ENCODE measurements at regions not wholly inside any gene's neighbourhood (a gene's known extent, or its start where the extent isn't known, plus 50 kb on each side); places are given as distances from the start of the nearest gene placed in this dataset.

GRCh38 chr6:115634887-115635286 lies 425.8 kb downstream of the FRK start:
- H3K4me1 ChIP-seq (ENCODE audit: insufficient read depth, low read length): no peaks in the 10 kb centered on the region
- H3K27me3 ChIP-seq (ENCODE audit: insufficient read depth, low read length): no peaks in the 10 kb centered on the region
- no peak overlapping the region for H3K27ac ChIP-seq (ENCODE audit: low read depth, low read length)
- no peak overlapping the region for H3K9ac ChIP-seq (ENCODE audit: low read length)
- no peak for TF ChIP-seq CTCF (IDR thresholded peaks at IDR 0.05; ENCODE audit: insufficient read depth, low read depth, low read length)
- TF ChIP-seq EZH2 (IDR thresholded peaks at IDR 0.05; ENCODE audit: insufficient read depth, low read length): no peak
- no peaks in the 10 kb centered on the region for H3K9me3 Mint-ChIP-seq (ENCODE audit: unreplicated experiment)
- no peak for FAIRE-seq
- H2AFZ ChIP-seq (ENCODE audit: low read depth, low read length): no peak overlapping the region
- H3K4me2 ChIP-seq (ENCODE audit: low read length): no peak overlapping the region
- H3K4me1 Mint-ChIP-seq (ENCODE audit: low read depth, unreplicated experiment): no peaks in the 10 kb centered on the region
- H3K27ac Mint-ChIP-seq (ENCODE audit: unreplicated experiment): no peak overlapping the region
- H4K20me1 ChIP-seq (ENCODE audit: insufficient read depth, low read length): no peaks in the 10 kb centered on the region
- DNase-seq (ENCODE audit: low read depth): no peak
- no peaks in the 10 kb centered on the region for H3K27me3 Mint-ChIP-seq (ENCODE audit: low read depth, unreplicated experiment)
- H3K4me3 Mint-ChIP-seq (ENCODE audit: unreplicated experiment): no peak overlapping the region
- no peaks in the 10 kb centered on the region for H3K36me3 ChIP-seq (ENCODE audit: insufficient read depth, low read length)
- H3K9me3 ChIP-seq (ENCODE audit: insufficient read depth, low read depth, low read length): no peaks in the 10 kb centered on the region
- H3K36me3 Mint-ChIP-seq (ENCODE audit: low read depth, unreplicated experiment): no peaks in the 10 kb centered on the region
- H3K4me3 ChIP-seq (ENCODE audit: insufficient read depth, low read depth, low read length): no peak overlapping the region
- H3K79me2 ChIP-seq (ENCODE audit: insufficient read depth, low read length): no peaks in the 10 kb centered on the region

GRCh38 chr6:115634131-115634530 lies 426.6 kb downstream of the FRK start:
- Mint-ChIP-seq H3K36me3 (ENCODE audit: low read depth, unreplicated experiment) (no peaks in the 10 kb centered on the region), H3K9me3 (ENCODE audit: unreplicated experiment) (no peaks in the 10 kb centered on the region), H3K4me1 (ENCODE audit: low read depth, unreplicated experiment) (no peaks in the 10 kb centered on the region), H3K4me3 (ENCODE audit: unreplicated experiment) (no peak overlapping the region), H3K27me3 (ENCODE audit: low read depth, unreplicated experiment) (no peaks in the 10 kb centered on the region), H3K27ac (ENCODE audit: unreplicated experiment) (no peak overlapping the region)
- Histone ChIP-seq H3K4me1 (ENCODE audit: insufficient read depth, low read length) (no peaks in the 10 kb centered on the region), H3K27ac (ENCODE audit: low read depth, low read length) (no peak overlapping the region), H3K4me3 (ENCODE audit: insufficient read depth, low read depth, low read length) (no peak overlapping the region), H3K79me2 (ENCODE audit: insufficient read depth, low read length) (no peaks in the 10 kb centered on the region), H3K4me2 (ENCODE audit: low read length) (no peak overlapping the region), H3K36me3 (ENCODE audit: insufficient read depth, low read length) (no peaks in the 10 kb centered on the region), H4K20me1 (ENCODE audit: insufficient read depth, low read length) (no peaks in the 10 kb centered on the region), H3K9me3 (ENCODE audit: insufficient read depth, low read depth, low read length) (no peaks in the 10 kb centered on the region), H3K9ac (ENCODE audit: low read length) (no peak overlapping the region), H3K27me3 (ENCODE audit: insufficient read depth, low read length) (no peaks in the 10 kb centered on the region), H2AFZ (ENCODE audit: low read depth, low read length) (no peak overlapping the region)
- FAIRE-seq (no peak), DNase-seq (ENCODE audit: low read depth) (no peak)
- TF ChIP-seq CTCF (IDR thresholded peaks at IDR 0.05; ENCODE audit: insufficient read depth, low read depth, low read length): no peak
- no peak for TF ChIP-seq EZH2 (IDR thresholded peaks at IDR 0.05; ENCODE audit: insufficient read depth, low read length)

GRCh38 chr6:115631028-115631427 lies 429.7 kb downstream of the FRK start:
- Mint-ChIP-seq H3K27ac (ENCODE audit: unreplicated experiment) (no peak overlapping the region), H3K9me3 (ENCODE audit: unreplicated experiment) (no peaks in the 10 kb centered on the region), H3K27me3 (ENCODE audit: low read depth, unreplicated experiment) (no peaks in the 10 kb centered on the region), H3K4me1 (ENCODE audit: low read depth, unreplicated experiment) (no peaks in the 10 kb centered on the region), H3K4me3 (ENCODE audit: unreplicated experiment) (no peak overlapping the region), H3K36me3 (ENCODE audit: low read depth, unreplicated experiment) (no peaks in the 10 kb centered on the region)
- H3K27ac ChIP-seq (ENCODE audit: low read depth, low read length): no peak overlapping the region
- H3K9me3 ChIP-seq (ENCODE audit: insufficient read depth, low read depth, low read length): no peaks in the 10 kb centered on the region
- no peak for DNase-seq (ENCODE audit: low read depth)
- H3K9ac ChIP-seq (ENCODE audit: low read length): no peak overlapping the region
- TF ChIP-seq EZH2 (IDR thresholded peaks at IDR 0.05; ENCODE audit: insufficient read depth, low read length) (no peak), CTCF (IDR thresholded peaks at IDR 0.05; ENCODE audit: insufficient read depth, low read depth, low read length) (no peak)
- H3K27me3 ChIP-seq (ENCODE audit: insufficient read depth, low read length): no peaks in the 10 kb centered on the region
- H2AFZ ChIP-seq (ENCODE audit: low read depth, low read length): no peak overlapping the region
- no peaks in the 10 kb centered on the region for H3K4me1 ChIP-seq (ENCODE audit: insufficient read depth, low read length)
- FAIRE-seq: no peak
- H3K79me2 ChIP-seq (ENCODE audit: insufficient read depth, low read length): no peaks in the 10 kb centered on the region
- no peaks in the 10 kb centered on the region for H3K36me3 ChIP-seq (ENCODE audit: insufficient read depth, low read length)
- no peak overlapping the region for H3K4me2 ChIP-seq (ENCODE audit: low read length)
- no peaks in the 10 kb centered on the region for H4K20me1 ChIP-seq (ENCODE audit: insufficient read depth, low read length)
- H3K4me3 ChIP-seq (ENCODE audit: insufficient read depth, low read depth, low read length): no peak overlapping the region

All from astrocyte (in vitro differentiated cells and primary cell).